ENCODE measurements at regions not wholly inside any gene's neighbourhood (a gene's known extent, or its start where the extent isn't known, plus 50 kb on each side); places are given as distances from the start of the nearest gene placed in this dataset.
"Not testable (repeated sequence)": the region's sequence is repeated elsewhere in the genome, so short reads cannot be mapped to it uniquely, and the experiment has no call there.

- no peak for DNase-seq (ENCODE audit: low read depth)
- no peak for TF ChIP-seq CTCF (IDR thresholded peaks at IDR 0.05; ENCODE audit: low read depth, low read length, missing control alignments)
These were observed 160.5 kb upstream of the MINDY3 start for GRCh38 chr10:16020836-16021235.

GRCh38 chr10:16026832-16027231 is 166.5 kb upstream of the MINDY3 start:
- not testable (repeated sequence) for DNase-seq (ENCODE audit: low read depth); H3K4me3 ChIP-seq (ENCODE audit: low read depth, low read length)

More at GRCh38 chr10:16020836-16021235, 160.5 kb upstream of the MINDY3 start:
- H3K4me3 ChIP-seq (ENCODE audit: low read depth, low read length): no peak overlapping the region

- no peak for TF ChIP-seq CTCF (IDR thresholded peaks at IDR 0.05; ENCODE audit: low read depth, low read length, missing control alignments)
- no peak for DNase-seq (ENCODE audit: low read depth)
- H3K4me3 ChIP-seq (ENCODE audit: low read depth, low read length): no peak overlapping the region
These were observed 170.3 kb upstream of the MINDY3 start for GRCh38 chr10:16030562-16030961.

- DNase-seq (ENCODE audit: low read depth): no peak
- no peak for TF ChIP-seq CTCF (IDR thresholded peaks at IDR 0.05; ENCODE audit: low read depth, low read length, missing control alignments)
- H3K4me3 ChIP-seq (ENCODE audit: low read depth, low read length): no peak overlapping the region
These were observed 188.7 kb upstream of the MINDY3 start for GRCh38 chr10:16049050-16049449.

GRCh38 chr10:16049782-16050181 is 189.5 kb upstream of the MINDY3 start:
- DNase-seq (ENCODE audit: low read depth): no peak
- no peak for TF ChIP-seq CTCF (IDR thresholded peaks at IDR 0.05; ENCODE audit: low read depth, low read length, missing control alignments)

GRCh38 chr10:16063350-16063749 is 203.0 kb upstream of the MINDY3 start:
- no peak for TF ChIP-seq CTCF (IDR thresholded peaks at IDR 0.05; ENCODE audit: low read depth, low read length, missing control alignments)
- DNase-seq (ENCODE audit: low read depth): no peak
- no peak overlapping the region for H3K4me3 ChIP-seq (ENCODE audit: low read depth, low read length)

More at GRCh38 chr10:16049782-16050181, 189.5 kb upstream of the MINDY3 start:
- no peak overlapping the region for H3K4me3 ChIP-seq (ENCODE audit: low read depth, low read length)

- DNase-seq (ENCODE audit: low read depth); H3K4me3 ChIP-seq (ENCODE audit: low read depth, low read length): not testable (repeated sequence)
These were observed 223.2 kb upstream of the MINDY3 start for GRCh38 chr10:16083551-16083950.

- no peak for DNase-seq (ENCODE audit: low read depth)
- no peak overlapping the region for H3K4me3 ChIP-seq (ENCODE audit: low read depth, low read length)
- TF ChIP-seq CTCF (IDR thresholded peaks at IDR 0.05; ENCODE audit: low read depth, low read length, missing control alignments): no peak
These were observed 244.8 kb upstream of the MINDY3 start for GRCh38 chr10:16105082-16105481.

Measured in GM12864 (cell line).